HCT116 (cell line): ENCODE measurements at regions not wholly inside any gene's neighbourhood (a gene's known extent, or its start where the extent isn't known, plus 50 kb on each side); places are given as distances from the start of the nearest gene placed in this dataset.

Experiments
- ATAC-seq: fragments of 200-7000 bp; cut with Tn5 transposase; 2 replicates; pipeline ENCODE4 v1.9.1; 2020; ENCODE audit warnings: mild to moderate bottlenecking, moderate library complexity
- BruUV-seq: library from RNA; stranded (reverse); fragments of 400-500 nt; replicated peaks from 2 replicates; lab custom pipeline; 2021; lab: Mats Ljungman, UMichigan
- CTCF ChIA-PET: fragments of 300-600 bp; sonication (Branson Sonifier 250); formaldehyde crosslinking; loops from one replicate; lab custom pipeline; 2021; ENCODE audit warnings: antibody characterized with exemption; lab: Charles Lee
- POLR2A ChIA-PET: fragments of 300-600, 350-600 bp; sonication (Branson Sonifier 250); formaldehyde crosslinking; loops from one replicate; lab custom pipeline; 2021; ENCODE audit warnings: antibody characterized with exemption; lab: Charles Lee
- RAD21 ChIA-PET, 2 experiments: fragments of 300-600 bp; sonication (Branson Sonifier 250); formaldehyde crosslinking; loops; one replicate each; lab custom pipeline; 2023; ENCODE audit warnings: low total read pairs in 2 of 2; ENCODE audit not compliant: uncharacterized antibody in 2 of 2, unreplicated experiment in 2 of 2, low non-redundant PET in 1 of 2; lab: Charles Lee
- DNase-seq: peaks from one replicate; pipeline ENCODE4 v3.0.0-alpha.2; 2010; ENCODE audit warnings: low read depth, low spot score
- H2AFZ ChIP-seq: fragments of 200-600 bp; shearing (Covaris generic), sonication (generic); 2 replicates; pipeline ENCODE4 v1.6.1; 2017; ENCODE audit warnings: low read depth, mixed run types, mixed read lengths, antibody characterized with exemption, low read length; ENCODE audit not compliant: poor library complexity, severe bottlenecking
- H3K27ac ChIP-seq: 2 replicates; pipeline ENCODE4 v1.5.1; 2012; ENCODE audit warnings: low read depth, low read length
- H3K27me3 ChIP-seq: fragments of 200-600 bp; sonication (generic); 2 replicates; pipeline ENCODE4 v1.6.1; 2016; ENCODE audit warnings: mixed run types, low read length, mixed read lengths; ENCODE audit not compliant: insufficient read depth
- H3K36me3 ChIP-seq, 2 experiments: fragments of 200-500 bp in 1 of 2; fragments of 200-600 bp in 1 of 2; sonication (Bioruptor generic) in 1 of 2; sonication (generic) in 1 of 2; 2 replicates each; pipeline versions ENCODE4 v1.5.1 to v1.6.1; 2014 to 2016; ENCODE audit warnings: low read length in 2 of 2, inconsistent platforms in 1 of 2, mixed read lengths in 1 of 2, mixed run types in 1 of 2; ENCODE audit not compliant: insufficient read depth in 2 of 2, control insufficient read depth in 1 of 2
- H3K4me1 ChIP-seq, 2 experiments: fragments of 200-600 bp in 1 of 2; sonication (generic) in 1 of 2; 2 replicates each; pipeline versions ENCODE4 v1.5.1 to v1.6.1; 2012 to 2017; ENCODE audit warnings: low read length in 2 of 2, inconsistent platforms in 1 of 2, mild to moderate bottlenecking in 1 of 2, mixed read lengths in 1 of 2, mixed run types in 1 of 2, moderate library complexity in 1 of 2; ENCODE audit not compliant: insufficient read depth in 2 of 2, control insufficient read depth in 1 of 2
- H3K4me2 ChIP-seq: fragments of 200-600 bp; sonication (generic); 2 replicates; pipeline ENCODE4 v1.6.1; 2017; ENCODE audit warnings: mixed run types, low read length, mixed read lengths
- H3K4me3 ChIP-seq, 2 experiments: fragments of 200-600 bp in 1 of 2; sonication (generic) in 1 of 2; replicated peaks in 1 of 2; 2 replicates each; pipeline ENCODE4 v1.5.1; 2011 to 2016; ENCODE audit warnings: low read length in 2 of 2, control low read depth in 1 of 2, low read depth in 1 of 2, mild to moderate bottlenecking in 1 of 2, mixed read lengths in 1 of 2, mixed run types in 1 of 2
- H3K79me2 ChIP-seq: fragments of 200-600 bp; sonication (generic); 2 replicates; pipeline ENCODE4 v1.6.1; 2017; ENCODE audit warnings: mild to moderate bottlenecking, mixed run types, low read length, moderate library complexity, mixed read lengths; ENCODE audit not compliant: insufficient read depth
- H3K9ac ChIP-seq: fragments of 200-600 bp; sonication (generic); 2 replicates; pipeline ENCODE4 v1.6.1; 2016; ENCODE audit warnings: low read length, mixed read lengths
- H3K9me2 ChIP-seq: fragments of 200-600 bp; sonication (generic), shearing (Covaris generic); 2 replicates; pipeline ENCODE4 v1.6.1; 2017; ENCODE audit warnings: mixed run types, mild to moderate bottlenecking, moderate library complexity; ENCODE audit not compliant: insufficient read depth
- H3K9me3 ChIP-seq, 2 experiments: fragments of 200-500 bp in 1 of 2; fragments of 200-600 bp in 1 of 2; sonication (Bioruptor generic) in 1 of 2; sonication (generic) in 1 of 2; 2 replicates each; pipeline ENCODE4 v1.6.1; 2014 to 2017; ENCODE audit warnings: low read length in 2 of 2, mixed read lengths in 2 of 2, inconsistent platforms in 1 of 2, low read depth in 1 of 2, mild to moderate bottlenecking in 1 of 2, mixed run types in 1 of 2, moderate library complexity in 1 of 2; ENCODE audit not compliant: control insufficient read depth in 1 of 2, insufficient read depth in 1 of 2
- H4K20me1 ChIP-seq: fragments of 200-600 bp; sonication (generic), shearing (Covaris generic); 2 replicates; pipeline ENCODE4 v1.6.1; 2017; ENCODE audit warnings: mixed run types, mild to moderate bottlenecking, moderate library complexity; ENCODE audit not compliant: insufficient read depth
- CBX3 ChIP-seq: IDR thresholded peaks from 2 replicates; pipeline ENCODE4 v1.6.1; 2012; ENCODE audit warnings: low read depth
- EGR1 ChIP-seq: IDR thresholded peaks from 2 replicates; pipeline ENCODE4 v1.6.1; 2012; ENCODE audit warnings: low read depth
- ELF1 ChIP-seq: IDR thresholded peaks from 2 replicates; pipeline ENCODE4 v1.6.1; 2012; ENCODE audit warnings: low read depth, borderline replicate concordance
- EZH2phosphoT487 ChIP-seq: fragments of 200-600 bp; IDR thresholded peaks from 2 replicates; pipeline ENCODE4 v1.6.1; 2018; ENCODE audit warnings: antibody characterized with exemption, borderline replicate concordance
- FOSL1 ChIP-seq: IDR thresholded peaks from 2 replicates; pipeline ENCODE4 v1.6.1; 2012; ENCODE audit warnings: low read depth
- RAD21 ChIP-seq: IDR thresholded peaks from 2 replicates; pipeline ENCODE4 v1.6.1; 2012; ENCODE audit warnings: low read depth, mild to moderate bottlenecking
- SIN3A ChIP-seq: IDR thresholded peaks from 2 replicates; pipeline ENCODE4 v1.6.1; 2012; ENCODE audit warnings: low read depth
- SP1 ChIP-seq: IDR thresholded peaks from 2 replicates; pipeline ENCODE4 v1.6.1; 2012; ENCODE audit warnings: low read depth
- SRF ChIP-seq: IDR thresholded peaks from 2 replicates; pipeline ENCODE4 v1.6.1; 2012; ENCODE audit warnings: low read depth
- TCF7L2 ChIP-seq: IDR thresholded peaks from 2 replicates; pipeline ENCODE4 v1.7.0; 2011; ENCODE audit warnings: borderline replicate concordance, inconsistent platforms; ENCODE audit not compliant: insufficient read depth, insufficient read length; ENCODE audit errors: extremely low read depth
- ZNF274 ChIP-seq: fragments of 200-500 bp; sonication (Bioruptor generic); IDR thresholded peaks from 2 replicates; pipeline ENCODE4 v1.6.1; 2014; ENCODE audit warnings: mild to moderate bottlenecking, low read depth, low read length, inconsistent platforms
- intact Hi-C: fragments of 100-400 bp; cut with micrococcal nuclease; formaldehyde crosslinking; loops from 2 replicates; pipeline ENCODE4 v1.10.0; 2022
- TF ChIP-seq, protein P1 (sequence below): IDR thresholded peaks from 2 replicates; pipeline ENCODE4 v1.6.1; 2011; ENCODE audit warnings: mild to moderate bottlenecking, low read length, moderate library complexity; ENCODE audit not compliant: insufficient replicate concordance; ENCODE audit errors: extremely low read depth
- TF ChIP-seq, protein P2 (sequence below): IDR thresholded peaks from 2 replicates; pipeline ENCODE4 v1.6.1; 2012
- TF ChIP-seq, protein P3 (sequence below): IDR thresholded peaks from 2 replicates; pipeline ENCODE4 v1.6.1; 2012; ENCODE audit warnings: low read depth

DNA sequence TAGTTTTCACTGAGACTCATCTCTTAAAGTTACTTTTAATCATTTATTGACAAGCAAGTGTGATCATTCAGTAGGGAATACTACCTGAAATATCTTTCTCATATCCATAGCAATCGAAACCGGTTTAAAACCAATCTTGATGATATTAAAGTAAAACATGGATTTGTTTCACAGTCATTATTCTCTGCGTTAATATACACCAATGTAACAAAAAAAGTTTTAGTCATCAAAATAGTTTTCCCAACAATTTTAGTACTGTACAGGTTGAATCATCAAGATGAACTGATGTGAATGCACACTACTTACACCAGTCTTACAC lies 137.0 kb upstream of the KRAS start:
- no peak overlapping the region for H3K9ac ChIP-seq
- H3K4me1 ChIP-seq = peaks cover 12 to 31% of the 10 kb centered on the region in 2 experiments
- no peaks in the 10 kb centered on the region for H3K36me3 ChIP-seq
- no peak overlapping the region for H3K4me3 ChIP-seq
- H3K27ac ChIP-seq = no peak overlapping the region
- peaks cover 5% of the 10 kb centered on the region for H3K79me2 ChIP-seq
- intact Hi-C loops = loop anchor here (1.0 kb wide), 3 partner anchors 146 to 396 kb away; no protein-coding TSS in a partner anchor
- BruUV-seq = no TSS peak
- H3K9me3 ChIP-seq = no peaks in the 10 kb centered on the region
- peak overlapping the region; percentile 51 for H2AFZ ChIP-seq
- RAD21 ChIA-PET = interaction anchor here (0.6 to 1.2 kb wide), 11 partner anchors 96 to 501 kb away, joined by 3 to 6 read pairs (median 3); partner anchors contain the start of gene KRAS (in 1 of the 2)
- TF ChIP-seq RAD21 (no peak), EZH2phosphoT487 (no peak), TCF7L2 (no peak), FOSL1 (no peak), ELF1 (no peak), SRF (no peak), EGR1 (no peak), SP1 (no peak), CBX3 (no peak), SIN3A (no peak), ZNF274 (no peak)
- TF ChIP-seq, protein P1, sequence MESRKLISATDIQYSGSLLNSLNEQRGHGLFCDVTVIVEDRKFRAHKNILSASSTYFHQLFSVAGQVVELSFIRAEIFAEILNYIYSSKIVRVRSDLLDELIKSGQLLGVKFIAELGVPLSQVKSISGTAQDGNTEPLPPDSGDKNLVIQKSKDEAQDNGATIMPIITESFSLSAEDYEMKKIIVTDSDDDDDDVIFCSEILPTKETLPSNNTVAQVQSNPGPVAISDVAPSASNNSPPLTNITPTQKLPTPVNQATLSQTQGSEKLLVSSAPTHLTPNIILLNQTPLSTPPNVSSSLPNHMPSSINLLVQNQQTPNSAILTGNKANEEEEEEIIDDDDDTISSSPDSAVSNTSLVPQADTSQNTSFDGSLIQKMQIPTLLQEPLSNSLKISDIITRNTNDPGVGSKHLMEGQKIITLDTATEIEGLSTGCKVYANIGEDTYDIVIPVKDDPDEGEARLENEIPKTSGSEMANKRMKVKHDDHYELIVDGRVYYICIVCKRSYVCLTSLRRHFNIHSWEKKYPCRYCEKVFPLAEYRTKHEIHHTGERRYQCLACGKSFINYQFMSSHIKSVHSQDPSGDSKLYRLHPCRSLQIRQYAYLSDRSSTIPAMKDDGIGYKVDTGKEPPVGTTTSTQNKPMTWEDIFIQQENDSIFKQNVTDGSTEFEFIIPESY = no peak
- TF ChIP-seq, protein P2, sequence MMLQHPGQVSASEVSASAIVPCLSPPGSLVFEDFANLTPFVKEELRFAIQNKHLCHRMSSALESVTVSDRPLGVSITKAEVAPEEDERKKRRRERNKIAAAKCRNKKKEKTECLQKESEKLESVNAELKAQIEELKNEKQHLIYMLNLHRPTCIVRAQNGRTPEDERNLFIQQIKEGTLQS = no peak
- TF ChIP-seq, protein P3, sequence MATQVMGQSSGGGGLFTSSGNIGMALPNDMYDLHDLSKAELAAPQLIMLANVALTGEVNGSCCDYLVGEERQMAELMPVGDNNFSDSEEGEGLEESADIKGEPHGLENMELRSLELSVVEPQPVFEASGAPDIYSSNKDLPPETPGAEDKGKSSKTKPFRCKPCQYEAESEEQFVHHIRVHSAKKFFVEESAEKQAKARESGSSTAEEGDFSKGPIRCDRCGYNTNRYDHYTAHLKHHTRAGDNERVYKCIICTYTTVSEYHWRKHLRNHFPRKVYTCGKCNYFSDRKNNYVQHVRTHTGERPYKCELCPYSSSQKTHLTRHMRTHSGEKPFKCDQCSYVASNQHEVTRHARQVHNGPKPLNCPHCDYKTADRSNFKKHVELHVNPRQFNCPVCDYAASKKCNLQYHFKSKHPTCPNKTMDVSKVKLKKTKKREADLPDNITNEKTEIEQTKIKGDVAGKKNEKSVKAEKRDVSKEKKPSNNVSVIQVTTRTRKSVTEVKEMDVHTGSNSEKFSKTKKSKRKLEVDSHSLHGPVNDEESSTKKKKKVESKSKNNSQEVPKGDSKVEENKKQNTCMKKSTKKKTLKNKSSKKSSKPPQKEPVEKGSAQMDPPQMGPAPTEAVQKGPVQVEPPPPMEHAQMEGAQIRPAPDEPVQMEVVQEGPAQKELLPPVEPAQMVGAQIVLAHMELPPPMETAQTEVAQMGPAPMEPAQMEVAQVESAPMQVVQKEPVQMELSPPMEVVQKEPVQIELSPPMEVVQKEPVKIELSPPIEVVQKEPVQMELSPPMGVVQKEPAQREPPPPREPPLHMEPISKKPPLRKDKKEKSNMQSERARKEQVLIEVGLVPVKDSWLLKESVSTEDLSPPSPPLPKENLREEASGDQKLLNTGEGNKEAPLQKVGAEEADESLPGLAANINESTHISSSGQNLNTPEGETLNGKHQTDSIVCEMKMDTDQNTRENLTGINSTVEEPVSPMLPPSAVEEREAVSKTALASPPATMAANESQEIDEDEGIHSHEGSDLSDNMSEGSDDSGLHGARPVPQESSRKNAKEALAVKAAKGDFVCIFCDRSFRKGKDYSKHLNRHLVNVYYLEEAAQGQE = no peak
- no peaks in the 10 kb centered on the region for H3K27me3 ChIP-seq
- DNase-seq (no peak), ATAC-seq (no peak)
- CTCF ChIA-PET = interaction anchor here (0.9 to 1.7 kb wide), 17 partner anchors 11 to 1314 kb away, joined by 3 to 10 read pairs (median 3); partner anchors contain the start of gene KRAS
- H3K4me2 ChIP-seq = peak overlapping the region; percentile 96
- no peaks in the 10 kb centered on the region for H4K20me1 ChIP-seq
- POLR2A ChIA-PET = interaction anchor here (0.6 to 2.4 kb wide), 4 partner anchors 10 to 173 kb away, joined by 3 to 10 read pairs (median 4); no protein-coding TSS in a partner anchor
- no peaks in the 10 kb centered on the region for H3K9me2 ChIP-seq
